ENCODE measurements at regions not wholly inside any gene's neighbourhood (a gene's known extent, or its start where the extent isn't known, plus 50 kb on each side); places are given as distances from the start of the nearest gene placed in this dataset.

DNA sequence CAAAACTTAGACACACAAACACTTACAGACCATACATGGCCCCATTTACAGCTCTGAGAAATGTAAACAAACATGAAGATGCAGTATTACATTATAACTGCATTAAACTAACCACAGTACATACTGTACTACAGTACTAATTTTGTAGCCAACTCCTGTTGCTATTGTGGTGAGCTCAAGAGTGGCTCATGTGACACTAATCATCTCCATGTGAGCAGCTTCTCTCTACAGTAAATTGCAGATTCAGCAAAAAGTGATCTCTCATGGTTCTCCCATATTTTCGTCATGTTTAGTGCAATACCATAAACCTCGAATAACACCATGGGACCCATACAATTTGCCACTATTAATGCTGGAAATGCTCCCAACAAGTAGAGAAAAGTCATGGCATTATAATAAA, 860.4 kb downstream of the EPHA7 start:
- Histone ChIP-seq H3K4me3 (ENCODE audit: low read depth, low read length) (no peak overlapping the region), H3K27me3 (ENCODE audit: control insufficient read depth, insufficient read depth, low read length) (no peaks in the 10 kb centered on the region), H3K9me3 (ENCODE audit: control insufficient read depth, insufficient read depth, low read length) (no peaks in the 10 kb centered on the region), H3K36me3 (ENCODE audit: control insufficient read depth, insufficient read depth, low read length) (no peaks in the 10 kb centered on the region), H3K27ac (ENCODE audit: low read depth, low read length) (no peak overlapping the region), H3K4me1 (ENCODE audit: control insufficient read depth, insufficient read depth, low read length) (no peaks in the 10 kb centered on the region)
- DNase-seq (ENCODE audit: low read depth in 4 of 6, low spot score in 6 of 6), result no peak
- WGBS (ENCODE audit: insufficient coverage), result no CpG with 5 or more reads among the region's 2 CpGs

DNA sequence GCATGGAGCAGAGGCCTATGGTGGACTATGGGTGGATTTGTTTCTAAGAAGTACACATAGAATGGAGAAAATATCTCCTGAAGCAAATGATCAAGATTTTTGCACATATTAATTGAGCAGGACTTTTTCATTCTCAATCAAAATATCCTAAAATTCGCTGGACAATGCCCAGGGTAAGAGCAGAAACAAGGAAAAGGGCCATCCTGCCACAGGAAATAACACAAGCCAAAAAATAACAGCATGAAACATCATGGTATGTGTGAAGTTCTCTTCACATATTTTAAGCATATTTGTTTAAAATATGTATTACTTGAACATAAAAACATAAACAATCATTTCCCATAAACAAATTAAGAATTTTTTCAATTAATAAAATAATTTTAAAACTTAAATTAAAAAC, 868.9 kb downstream of the EPHA7 start:
- Histone ChIP-seq H3K27ac (ENCODE audit: low read depth, low read length) (no peak overlapping the region), H3K9me3 (ENCODE audit: control insufficient read depth, insufficient read depth, low read length) (no peaks in the 10 kb centered on the region), H3K4me1 (ENCODE audit: control insufficient read depth, insufficient read depth, low read length) (no peaks in the 10 kb centered on the region), H3K36me3 (ENCODE audit: control insufficient read depth, insufficient read depth, low read length) (no peaks in the 10 kb centered on the region), H3K4me3 (ENCODE audit: low read depth, low read length) (no peak overlapping the region), H3K27me3 (ENCODE audit: control insufficient read depth, insufficient read depth, low read length) (no peaks in the 10 kb centered on the region)
- WGBS (ENCODE audit: insufficient coverage), result no CpG with 5 or more reads among the region's 1 CpG
- no peak for DNase-seq (ENCODE audit: low read depth in 4 of 6, low spot score in 6 of 6)

DNA sequence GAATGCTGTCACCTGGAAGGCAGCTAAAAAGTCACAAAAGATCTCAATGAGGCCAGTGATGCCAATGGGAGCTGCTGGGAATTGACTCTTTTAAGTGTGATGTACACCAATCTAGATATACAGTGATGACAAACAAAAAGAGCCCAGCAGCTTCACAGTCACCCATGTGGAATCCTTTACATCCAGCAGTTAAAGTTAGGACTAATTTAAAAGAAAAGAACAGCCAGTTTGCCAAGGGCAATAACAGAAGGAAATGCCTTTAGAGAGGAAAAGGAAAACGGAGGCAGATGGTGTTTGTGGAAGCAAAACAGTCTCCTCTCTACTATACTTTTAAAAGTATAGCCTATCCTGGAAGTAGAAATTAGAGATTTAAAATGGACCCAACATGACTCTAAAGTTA, 873.5 kb downstream of the EPHA7 start:
- WGBS (ENCODE audit: insufficient coverage), result no CpG with 5 or more reads among the region's 1 CpG
- Histone ChIP-seq H3K4me3 (ENCODE audit: low read depth, low read length) (no peak overlapping the region), H3K4me1 (ENCODE audit: control insufficient read depth, insufficient read depth, low read length) (no peaks in the 10 kb centered on the region), H3K9me3 (ENCODE audit: control insufficient read depth, insufficient read depth, low read length) (no peaks in the 10 kb centered on the region), H3K27me3 (ENCODE audit: control insufficient read depth, insufficient read depth, low read length) (no peaks in the 10 kb centered on the region), H3K27ac (ENCODE audit: low read depth, low read length) (no peak overlapping the region), H3K36me3 (ENCODE audit: control insufficient read depth, insufficient read depth, low read length) (no peaks in the 10 kb centered on the region)
- DNase-seq (ENCODE audit: low read depth in 4 of 6, low spot score in 6 of 6), result peak in 1 of 6 donors; percentile 3

DNA sequence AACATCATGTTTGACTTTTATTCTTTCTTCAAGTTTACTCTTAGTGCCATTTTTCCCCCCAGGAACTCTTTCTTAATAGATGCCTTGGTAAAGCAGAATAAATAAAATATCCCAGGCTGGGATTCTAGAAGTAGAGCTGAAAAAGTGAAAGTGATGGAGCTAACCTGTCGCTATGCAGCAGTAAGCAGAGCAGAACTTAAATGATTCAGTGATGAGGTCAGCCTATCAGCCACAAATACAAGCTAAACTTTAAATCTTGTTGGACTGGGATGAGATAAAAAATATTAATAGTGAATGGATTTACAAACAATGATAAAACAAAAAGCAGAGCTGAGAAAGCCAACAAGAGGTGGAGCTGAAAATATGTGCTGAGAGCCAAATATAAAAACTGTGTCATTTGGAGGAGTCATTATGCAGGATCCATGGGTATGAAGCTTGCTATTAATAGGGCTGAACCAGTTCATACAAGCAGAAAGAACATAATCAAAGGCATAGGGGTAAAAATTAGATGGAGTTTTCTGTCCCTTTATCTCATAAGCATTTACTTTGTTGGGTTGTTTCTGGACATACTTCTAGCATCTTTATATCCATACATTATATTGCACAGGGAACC, 877.8 kb downstream of the EPHA7 start:
- Histone ChIP-seq H3K4me1 (ENCODE audit: control insufficient read depth, insufficient read depth, low read length) (no peaks in the 10 kb centered on the region), H3K36me3 (ENCODE audit: control insufficient read depth, insufficient read depth, low read length) (no peaks in the 10 kb centered on the region), H3K9me3 (ENCODE audit: control insufficient read depth, insufficient read depth, low read length) (no peaks in the 10 kb centered on the region), H3K27me3 (ENCODE audit: control insufficient read depth, insufficient read depth, low read length) (no peaks in the 10 kb centered on the region), H3K27ac (ENCODE audit: low read depth, low read length) (no peak overlapping the region), H3K4me3 (ENCODE audit: low read depth, low read length) (no peak overlapping the region)
- DNase-seq (ENCODE audit: low read depth in 4 of 6, low spot score in 6 of 6), result no peak
- no CpG with 5 or more reads among the region's 1 CpG for WGBS (ENCODE audit: insufficient coverage)

DNA sequence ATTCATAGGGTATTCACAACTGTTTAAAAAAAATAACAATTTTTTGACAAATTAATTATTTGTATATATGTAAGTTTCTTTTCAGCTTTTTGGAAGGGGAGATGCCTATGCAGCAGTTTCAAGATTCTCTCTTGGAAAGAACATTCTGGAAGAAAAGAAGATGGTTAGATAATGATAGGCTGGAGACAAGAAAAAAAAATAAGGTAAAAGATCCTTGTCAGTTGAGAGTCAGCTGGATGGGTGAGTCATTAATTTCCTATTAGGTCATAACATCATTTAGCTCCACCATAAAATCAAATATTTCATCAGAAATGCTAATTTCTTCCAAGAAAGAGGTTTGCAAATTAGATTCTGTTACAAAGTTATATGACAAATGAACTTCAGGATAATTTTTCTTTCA, 880.4 kb downstream of the EPHA7 start:
- no peak overlapping the region for H3K4me3 ChIP-seq (ENCODE audit: low read depth, low read length)
- H3K9me3 ChIP-seq (ENCODE audit: control insufficient read depth, insufficient read depth, low read length), result no peaks in the 10 kb centered on the region
- no peak for DNase-seq (ENCODE audit: low read depth in 4 of 6, low spot score in 6 of 6)
- no peaks in the 10 kb centered on the region for H3K36me3 ChIP-seq (ENCODE audit: control insufficient read depth, insufficient read depth, low read length)
- H3K4me1 ChIP-seq (ENCODE audit: control insufficient read depth, insufficient read depth, low read length), result no peaks in the 10 kb centered on the region
- H3K27ac ChIP-seq (ENCODE audit: low read depth, low read length), result no peak overlapping the region
- no peaks in the 10 kb centered on the region for H3K27me3 ChIP-seq (ENCODE audit: control insufficient read depth, insufficient read depth, low read length)

DNA sequence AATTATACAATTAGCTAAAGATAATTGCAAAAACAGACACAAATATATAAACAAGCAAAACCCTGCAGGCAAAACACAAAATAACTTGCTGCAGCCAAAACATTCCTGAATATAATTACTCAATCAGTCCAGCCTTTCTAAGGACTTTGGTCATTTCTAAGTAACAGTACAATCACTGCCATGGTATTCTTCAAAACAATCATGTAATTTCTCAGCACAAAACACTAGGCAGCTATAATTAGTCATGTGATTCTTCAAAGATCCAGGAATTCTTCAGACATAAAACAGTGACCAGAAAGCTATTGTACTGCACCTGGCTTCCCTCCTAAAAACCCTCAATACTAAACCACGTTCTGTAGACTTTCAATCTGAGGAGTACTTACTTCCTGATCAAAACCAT, 881.1 kb downstream of the EPHA7 start:
- H3K27me3 ChIP-seq (ENCODE audit: control insufficient read depth, insufficient read depth, low read length), result no peaks in the 10 kb centered on the region
- DNase-seq (ENCODE audit: low read depth in 4 of 6, low spot score in 6 of 6), result peak in 1 of 6 donors; percentile 9
- H3K9me3 ChIP-seq (ENCODE audit: control insufficient read depth, insufficient read depth, low read length), result no peaks in the 10 kb centered on the region
- no peak overlapping the region for H3K27ac ChIP-seq (ENCODE audit: low read depth, low read length)
- H3K36me3 ChIP-seq (ENCODE audit: control insufficient read depth, insufficient read depth, low read length), result no peaks in the 10 kb centered on the region
- no peak overlapping the region for H3K4me3 ChIP-seq (ENCODE audit: low read depth, low read length)
- no CpG with 5 or more reads among the region's 1 CpG for WGBS (ENCODE audit: insufficient coverage)
- H3K4me1 ChIP-seq (ENCODE audit: control insufficient read depth, insufficient read depth, low read length), result no peaks in the 10 kb centered on the region

DNA sequence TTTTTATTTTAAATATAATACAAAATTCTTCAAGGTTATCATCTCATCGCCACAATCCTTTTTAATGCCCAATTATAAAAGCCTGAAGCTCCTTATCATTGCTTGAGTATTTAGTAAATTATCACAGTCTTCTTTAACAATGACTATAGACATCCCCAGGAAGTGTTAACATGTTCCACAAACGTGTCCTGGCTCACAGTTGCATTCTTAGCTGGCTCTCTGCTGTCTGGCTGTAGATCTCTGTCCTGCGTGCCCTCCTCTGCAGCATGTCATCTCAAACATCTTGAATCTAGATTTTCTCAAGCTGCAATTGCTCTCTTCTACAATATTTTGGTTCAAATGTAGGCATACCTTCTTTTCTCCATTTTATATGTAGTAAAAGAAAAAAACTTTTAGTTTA, 885.2 kb downstream of the EPHA7 start:
- 55% methylated on average over 2 of the region's 3 CpGs for WGBS (ENCODE audit: insufficient coverage)
- no peaks in the 10 kb centered on the region for H3K36me3 ChIP-seq (ENCODE audit: control insufficient read depth, insufficient read depth, low read length)
- H3K9me3 ChIP-seq (ENCODE audit: control insufficient read depth, insufficient read depth, low read length), result no peaks in the 10 kb centered on the region
- DNase-seq (ENCODE audit: low read depth in 4 of 6, low spot score in 6 of 6), result no peak
- no peaks in the 10 kb centered on the region for H3K27me3 ChIP-seq (ENCODE audit: control insufficient read depth, insufficient read depth, low read length)
- no peaks in the 10 kb centered on the region for H3K4me1 ChIP-seq (ENCODE audit: control insufficient read depth, insufficient read depth, low read length)
- no peak overlapping the region for H3K27ac ChIP-seq (ENCODE audit: low read depth, low read length)
- H3K4me3 ChIP-seq (ENCODE audit: low read depth, low read length), result no peak overlapping the region

DNA sequence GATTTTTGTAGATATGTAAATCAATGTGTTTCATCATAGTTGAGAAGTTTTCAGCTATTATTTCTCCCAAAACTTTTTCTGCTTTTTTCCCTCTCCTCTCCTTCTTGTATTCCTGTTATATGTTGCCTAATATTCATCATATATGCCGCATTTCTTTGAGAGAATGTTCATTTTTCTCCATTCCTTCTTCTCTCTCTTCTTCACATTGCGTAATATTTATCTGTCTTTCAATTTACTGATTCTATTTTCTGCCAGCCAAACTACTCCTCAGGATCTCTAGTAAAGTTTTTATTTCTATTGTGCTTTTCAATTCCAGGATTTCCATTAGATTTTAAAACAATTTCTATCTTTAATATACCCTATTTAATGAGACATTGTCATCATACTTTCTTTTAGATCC, 896.8 kb downstream of the EPHA7 start:
- H3K4me3 ChIP-seq (ENCODE audit: low read depth, low read length), result no peak overlapping the region
- no peak overlapping the region for H3K27ac ChIP-seq (ENCODE audit: low read depth, low read length)
- H3K9me3 ChIP-seq (ENCODE audit: control insufficient read depth, insufficient read depth, low read length), result peaks cover 4% of the 10 kb centered on the region
- no CpG with 5 or more reads among the region's 2 CpGs for WGBS (ENCODE audit: insufficient coverage)
- DNase-seq (ENCODE audit: low read depth in 4 of 6, low spot score in 6 of 6), result no peak
- H3K36me3 ChIP-seq (ENCODE audit: control insufficient read depth, insufficient read depth, low read length), result no peaks in the 10 kb centered on the region
- no peaks in the 10 kb centered on the region for H3K4me1 ChIP-seq (ENCODE audit: control insufficient read depth, insufficient read depth, low read length)
- no peaks in the 10 kb centered on the region for H3K27me3 ChIP-seq (ENCODE audit: control insufficient read depth, insufficient read depth, low read length)

DNA sequence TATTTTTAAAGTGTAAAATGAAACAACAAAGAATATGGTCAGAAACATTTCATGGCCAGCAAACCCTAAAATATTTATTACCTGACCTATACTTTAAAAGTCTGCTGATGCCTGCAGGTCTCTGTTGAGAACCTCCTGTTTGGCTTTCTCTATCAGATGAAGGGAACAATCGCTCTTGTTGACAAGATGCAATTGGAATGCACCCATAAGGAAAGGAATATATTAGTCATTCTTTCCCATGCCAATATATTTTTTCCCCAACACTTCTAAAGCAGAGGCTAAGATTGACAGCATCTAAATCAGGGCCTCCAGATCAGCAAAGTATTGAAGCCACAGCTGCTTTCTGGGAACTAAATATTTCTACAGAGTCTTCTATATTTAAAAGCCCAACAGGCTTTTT, 897.8 kb downstream of the EPHA7 start:
- H3K36me3 ChIP-seq (ENCODE audit: control insufficient read depth, insufficient read depth, low read length), result no peaks in the 10 kb centered on the region
- no peaks in the 10 kb centered on the region for H3K4me1 ChIP-seq (ENCODE audit: control insufficient read depth, insufficient read depth, low read length)
- H3K9me3 ChIP-seq (ENCODE audit: control insufficient read depth, insufficient read depth, low read length), result peaks cover 4% of the 10 kb centered on the region
- DNase-seq (ENCODE audit: low read depth in 4 of 6, low spot score in 6 of 6), result no peak
- no CpG with 5 or more reads among the region's 1 CpG for WGBS (ENCODE audit: insufficient coverage)
- H3K27ac ChIP-seq (ENCODE audit: low read depth, low read length), result no peak overlapping the region
- no peak overlapping the region for H3K4me3 ChIP-seq (ENCODE audit: low read depth, low read length)
- H3K27me3 ChIP-seq (ENCODE audit: control insufficient read depth, insufficient read depth, low read length), result no peaks in the 10 kb centered on the region

DNA sequence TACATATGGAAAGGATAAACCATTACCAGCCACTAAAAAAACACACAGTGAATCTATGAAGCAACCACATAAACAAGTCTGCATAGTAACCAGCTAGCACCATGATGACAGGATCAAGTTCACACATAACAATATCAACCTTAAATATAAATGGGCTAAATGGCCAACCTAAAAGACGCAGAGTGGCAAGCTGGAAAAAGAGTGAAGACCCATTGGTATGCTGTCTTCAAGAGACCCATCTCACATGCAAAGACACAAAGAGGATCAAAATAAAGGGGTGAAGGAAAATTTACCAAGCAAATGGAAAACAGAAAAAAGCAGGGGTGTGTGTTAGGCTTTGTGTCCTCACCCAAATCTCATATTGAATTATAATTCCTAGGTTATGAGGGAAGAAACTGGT, 909.2 kb downstream of the EPHA7 start:
- DNase-seq (ENCODE audit: low read depth in 4 of 6, low spot score in 6 of 6), result no peak
- Histone ChIP-seq H3K4me1 (ENCODE audit: control insufficient read depth, insufficient read depth, low read length) (no peaks in the 10 kb centered on the region), H3K9me3 (ENCODE audit: control insufficient read depth, insufficient read depth, low read length) (peaks cover 9% of the 10 kb centered on the region), H3K4me3 (ENCODE audit: low read depth, low read length) (no peak overlapping the region), H3K27ac (ENCODE audit: low read depth, low read length) (no peak overlapping the region), H3K27me3 (ENCODE audit: control insufficient read depth, insufficient read depth, low read length) (no peaks in the 10 kb centered on the region), H3K36me3 (ENCODE audit: control insufficient read depth, insufficient read depth, low read length) (no peaks in the 10 kb centered on the region)
- no CpG with 5 or more reads among the region's 1 CpG for WGBS (ENCODE audit: insufficient coverage)
